GM12878 (cell line): ENCODE measurements at regions not wholly inside any gene's neighbourhood (a gene's known extent, or its start where the extent isn't known, plus 50 kb on each side); places are given as distances from the start of the nearest gene placed in this dataset.

Source experiments
- ATAC-seq: fragments of 200-7000 bp; cut with Tn5 transposase; 3 replicates; pipeline ENCODE4 v1.9.1; 2020; ENCODE audit warnings: mild to moderate bottlenecking, moderate library complexity
- BruUV-seq: library from RNA; stranded (reverse); fragments of 400-500 nt; replicated peaks from 2 replicates; lab custom pipeline; 2021; lab: Mats Ljungman, UMichigan
- CTCF ChIA-PET: fragments of 300-600 bp; sonication (Branson Sonifier 250); formaldehyde crosslinking; extraction: SDS; loops from one replicate; lab custom pipeline; 2021; ENCODE audit warnings: inconsistent platforms; lab: Yijun Ruan, JAX
- POLR2A ChIA-PET: fragments of 350-600 bp; formaldehyde crosslinking; extraction: SDS; loops from one replicate; lab custom pipeline; 2021; ENCODE audit warnings: inconsistent platforms; lab: Charles Lee
- RAD21 ChIA-PET: fragments of 300-600 bp; sonication (Branson Sonifier 250); formaldehyde crosslinking; loops from one replicate; lab custom pipeline; 2023; ENCODE audit warnings: antibody characterized with exemption; ENCODE audit not compliant: unreplicated experiment; lab: Charles Lee
- SMC1A ChIA-PET: fragments of 300-600 bp; sonication (Branson Sonifier 250); formaldehyde crosslinking; loops from one replicate; lab custom pipeline; 2023; ENCODE audit not compliant: unreplicated experiment, uncharacterized antibody; lab: Charles Lee
- DNase-seq: peaks from one replicate; pipeline ENCODE4 v3.0.0-alpha.2; 2011; ENCODE audit warnings: low read depth, low spot score
- FAIRE-seq: peaks from 3 replicates; lab custom pipeline; 2011; peaks lifted over from hg19 to GRCh38; lab: Jason Lieb, UNC
- H2AFZ ChIP-seq: 2 replicates; pipeline ENCODE4 v1.6.0; 2011; ENCODE audit warnings: low read depth, low read length, control low read depth; ENCODE audit not compliant: control insufficient read depth
- H3K27ac ChIP-seq: 2 replicates; pipeline ENCODE4 v1.5.1; 2011; ENCODE audit warnings: control low read depth; ENCODE audit not compliant: control insufficient read depth, insufficient read depth
- H3K27me3 ChIP-seq, 2 experiments: replicated peaks in 1 of 2; 2 replicates each; pipeline versions ENCODE4 v1.6.0 to v1.6.1; 2011; ENCODE audit warnings: low read length in 1 of 2; ENCODE audit not compliant: control insufficient read depth in 2 of 2, insufficient read depth in 2 of 2
- H3K36me3 ChIP-seq, 2 experiments: 2 replicates each; pipeline ENCODE4 v1.5.1; 2011; ENCODE audit warnings: low read length in 1 of 2; ENCODE audit not compliant: control insufficient read depth in 2 of 2, insufficient read depth in 2 of 2
- H3K4me1 ChIP-seq: 2 replicates; pipeline ENCODE4 v1.6.1; 2011; ENCODE audit warnings: mild to moderate bottlenecking, low read length, moderate library complexity, mixed read lengths; ENCODE audit not compliant: control insufficient read depth, insufficient read depth
- H3K4me2 ChIP-seq: 2 replicates; pipeline ENCODE4 v1.6.0; 2011; ENCODE audit warnings: control low read depth; ENCODE audit not compliant: control insufficient read depth, insufficient read depth
- H3K4me3 ChIP-seq: fragments of 200-600 bp; sonication (generic); 2 replicates; pipeline ENCODE4 v1.5.1; 2016
- H3K79me2 ChIP-seq: 2 replicates; pipeline ENCODE4 v1.6.0; 2011; ENCODE audit warnings: low read length; ENCODE audit not compliant: control insufficient read depth, insufficient read depth
- H3K9ac ChIP-seq: 2 replicates; pipeline ENCODE4 v1.8.0; 2011; ENCODE audit warnings: low read length, control low read depth, mixed read lengths; ENCODE audit not compliant: control insufficient read depth, insufficient read depth
- H3K9me3 ChIP-seq: replicated peaks from 3 replicates; pipeline ENCODE4 v1.5.1; 2011; ENCODE audit warnings: mild to moderate bottlenecking, low read length; ENCODE audit not compliant: control insufficient read depth, insufficient read depth
- H4K20me1 ChIP-seq: 2 replicates; pipeline ENCODE4 v1.6.0; 2011; ENCODE audit not compliant: control insufficient read depth, insufficient read depth
- ATF3 ChIP-seq: IDR thresholded peaks from 2 replicates; pipeline ENCODE4 v1.6.1; 2011; ENCODE audit warnings: low read depth, mild to moderate bottlenecking, low read length, moderate library complexity, borderline replicate concordance; ENCODE audit errors: extremely low read depth
- E2F4 ChIP-seq: IDR thresholded peaks from 2 replicates; pipeline ENCODE4 v1.6.1; 2012; ENCODE audit warnings: low read depth, low read length, improper control_type of control experiment
- HSF1 ChIP-seq: fragments of 150-350 bp; IDR thresholded peaks from 2 replicates; pipeline ENCODE4 v1.6.1; 2014; ENCODE audit warnings: mild to moderate bottlenecking, low read depth, low read length
- NR2F1 ChIP-seq: fragments of 450-650 bp; conservative IDR thresholded peaks from 2 replicates; pipeline ENCODE4 v1.6.1; 2017; ENCODE audit warnings: mild to moderate bottlenecking
- PRDM15 ChIP-seq: fragments of 450-650 bp; formaldehyde crosslinking; IDR thresholded peaks from 2 replicates; pipeline ENCODE4 v1.4.0; 2020; ENCODE audit warnings: mild to moderate bottlenecking, moderate library complexity
- SIN3A ChIP-seq: IDR thresholded peaks from 2 replicates; pipeline ENCODE4 v1.6.1; 2012; ENCODE audit warnings: low read depth, low read length, improper control_type of control experiment
- SKIL ChIP-seq: fragments of 450-650 bp; IDR thresholded peaks from 2 replicates; pipeline ENCODE4 v1.6.1; 2017; ENCODE audit warnings: mild to moderate bottlenecking, low read depth, inconsistent platforms; ENCODE audit not compliant: poor library complexity, severe bottlenecking
- SMARCA5 ChIP-seq: fragments of 450-650 bp; IDR thresholded peaks from 2 replicates; pipeline ENCODE4 v1.6.1; 2017; ENCODE audit warnings: mild to moderate bottlenecking
- SPI1 ChIP-seq: IDR thresholded peaks from 2 replicates; pipeline ENCODE4 v1.6.1; 2011; ENCODE audit warnings: low read depth, mild to moderate bottlenecking, low read length, moderate library complexity, borderline replicate concordance; ENCODE audit not compliant: insufficient read depth
- YY1 ChIP-seq: IDR thresholded peaks from 2 replicates; pipeline ENCODE4 v1.6.1; 2011; ENCODE audit warnings: low read depth, mild to moderate bottlenecking, low read length
- ZZZ3 ChIP-seq: IDR thresholded peaks from 2 replicates; pipeline ENCODE4 v1.6.1; 2011; ENCODE audit warnings: low read depth; ENCODE audit not compliant: control insufficient read depth, insufficient read length
- WGBS: methylation state at CpG from one replicate; pipeline ENCODE4 v1.1.6; 2016; ENCODE audit warnings: low lambda C conversion rate; ENCODE audit not compliant: insufficient replicate concordance, insufficient coverage; ENCODE audit errors: missing lambda C conversion rate; 5-methylcytosine and 5-hydroxymethylcytosine counted together
- in situ Hi-C: fragments of 300-500 bp; cut with MboI; formaldehyde crosslinking; loops from 9 replicates; pipeline ENCODE4 v1.14.3; 2018; ENCODE audit warnings: mixed read lengths
- intact Hi-C: fragments of 100-400 bp; cut with micrococcal nuclease; formaldehyde crosslinking; loops from one replicate; pipeline ENCODE4 v1.14.2; 2022; ENCODE audit not compliant: unreplicated experiment

GRCh38 chr3:106214641-106215040, 345.8 kb upstream of the CBLB start (continued):
- TF ChIP-seq SKIL, result no peak
- no peak for TF ChIP-seq YY1
- no peak for TF ChIP-seq SIN3A
- no peak for TF ChIP-seq SPI1

- ChIA-PET POLR2A (interaction anchor here (0.7 kb wide), 1 partner anchor 28 kb away, joined by 3 read pairs; no protein-coding TSS in a partner anchor), SMC1A (interaction anchor here (0.6 to 1.9 kb wide), 11 partner anchors 9 to 1715 kb away, joined by 3 to 5 read pairs (median 3); no protein-coding TSS in a partner anchor), RAD21 (interaction anchor here (1.0 to 1.6 kb wide), 2 partner anchors 9 to 42 kb away, joined by 3 to 7 read pairs; no protein-coding TSS in a partner anchor), CTCF (interaction anchor here (0.6 to 1.0 kb wide), 3 partner anchors 52 to 368 kb away, joined by 3 to 4 read pairs (median 3); no protein-coding TSS in a partner anchor)
- BruUV-seq, result no TSS peak
- 7% methylated on average over 1 of the region's 1 CpG for WGBS
- Histone ChIP-seq H3K4me1 (no peaks in the 10 kb centered on the region), H3K9me3 (peaks cover 5% of the 10 kb centered on the region), H4K20me1 (no peaks in the 10 kb centered on the region), H3K9ac (no peak overlapping the region), H3K4me2 (no peak overlapping the region), H2AFZ (no peak overlapping the region), H3K27me3 (no peaks in the 10 kb centered on the region), H3K27ac (no peak overlapping the region), H3K36me3 (peaks cover 0 to 3% of the 10 kb centered on the region in 2 experiments; a peak in 1 of 4 replicates), H3K79me2 (no peaks in the 10 kb centered on the region), H3K4me3 (no peak overlapping the region)
- DNase-seq (no peak), FAIRE-seq (no peak), ATAC-seq (no peak)
- in situ Hi-C loops, result no loop called here
- intact Hi-C loops, result no loop called here
- TF ChIP-seq NR2F1, result no peak
- TF ChIP-seq HSF1, result no peak
- TF ChIP-seq ZZZ3, result no peak
- no peak for TF ChIP-seq E2F4
- no peak for TF ChIP-seq ATF3
- no peak for TF ChIP-seq SMARCA5
- no peak for TF ChIP-seq PRDM15 (CRISPR knock-in tag)
Observed at GRCh38 chr3:106215047-106215446, 346.2 kb upstream of the CBLB start.
